ENCODE measurements at regions not wholly inside any gene's neighbourhood (a gene's known extent, or its start where the extent isn't known, plus 50 kb on each side); places are given as distances from the start of the nearest gene placed in this dataset.

GRCh38 chr10:24784923-24785322 is 61.2 kb upstream of the ARHGAP21 start:
- TF ChIP-seq CTCF (conservative IDR thresholded peaks at IDR 0.05; ENCODE audit: low read length) (no peak), EZH2phosphoT487 (IDR thresholded peaks at IDR 0.05; ENCODE audit: borderline replicate concordance, low read depth, low read length) (no peak)
